HUES6 (cell line): ENCODE measurements at regions not wholly inside any gene's neighbourhood (a gene's known extent, or its start where the extent isn't known, plus 50 kb on each side); places are given as distances from the start of the nearest gene placed in this dataset.
"Not testable (repeated sequence)": the region's sequence is repeated elsewhere in the genome, so short reads cannot be mapped to it uniquely, and the experiment has no call there.

ENCODE experiments used
- H3K27ac ChIP-seq: 2 replicates; pipeline ENCODE4 v1.7.0; 2013; ENCODE audit warnings: low read depth, mild to moderate bottlenecking, low read length, inconsistent platforms
- H3K27me3 ChIP-seq: 2 replicates; pipeline ENCODE4 v1.6.1; 2013; ENCODE audit warnings: low read length; ENCODE audit not compliant: control insufficient read depth, insufficient read depth
- H3K36me3 ChIP-seq: 2 replicates; pipeline ENCODE4 v1.6.1; 2013; ENCODE audit warnings: low read length; ENCODE audit not compliant: control insufficient read depth, insufficient read depth
- H3K4me1 ChIP-seq: 2 replicates; pipeline ENCODE4 v1.6.1; 2013; ENCODE audit warnings: low read length; ENCODE audit not compliant: control insufficient read depth, insufficient read depth
- H3K4me3 ChIP-seq: 2 replicates; pipeline ENCODE4 v1.5.1; 2013; ENCODE audit warnings: low read depth, low read length
- H3K9ac ChIP-seq: one replicate; pipeline ENCODE4 v1.6.1; 2013; ENCODE audit warnings: mild to moderate bottlenecking, low read length
- H3K9me3 ChIP-seq: 2 replicates; pipeline ENCODE4 v1.6.1; 2013; ENCODE audit warnings: low read depth, low read length; ENCODE audit not compliant: control insufficient read depth, insufficient read depth

- H3K4me3 ChIP-seq: no peak overlapping the region
- H3K9ac ChIP-seq: no peak overlapping the region
- H3K36me3 ChIP-seq: no peaks in the 10 kb centered on the region
- peaks cover 18% of the 10 kb centered on the region for H3K9me3 ChIP-seq
- no peak overlapping the region for H3K27ac ChIP-seq
- H3K4me1 ChIP-seq: no peaks in the 10 kb centered on the region
- H3K27me3 ChIP-seq: no peaks in the 10 kb centered on the region; the same call in 1 of the 2 replicates
Measured at GRCh38 chr2:133855526-133855925, 287.3 kb upstream of the NCKAP5 start.

GRCh38 chr2:133856678-133857077 is 288.4 kb upstream of the NCKAP5 start:
- Histone ChIP-seq H3K9ac (no peak overlapping the region), H3K27me3 (no peaks in the 10 kb centered on the region; the same call in 1 of the 2 replicates), H3K4me3 (no peak overlapping the region), H3K36me3 (no peaks in the 10 kb centered on the region), H3K9me3 (peaks cover 15% of the 10 kb centered on the region), H3K4me1 (no peaks in the 10 kb centered on the region), H3K27ac (no peak overlapping the region)

DNA sequence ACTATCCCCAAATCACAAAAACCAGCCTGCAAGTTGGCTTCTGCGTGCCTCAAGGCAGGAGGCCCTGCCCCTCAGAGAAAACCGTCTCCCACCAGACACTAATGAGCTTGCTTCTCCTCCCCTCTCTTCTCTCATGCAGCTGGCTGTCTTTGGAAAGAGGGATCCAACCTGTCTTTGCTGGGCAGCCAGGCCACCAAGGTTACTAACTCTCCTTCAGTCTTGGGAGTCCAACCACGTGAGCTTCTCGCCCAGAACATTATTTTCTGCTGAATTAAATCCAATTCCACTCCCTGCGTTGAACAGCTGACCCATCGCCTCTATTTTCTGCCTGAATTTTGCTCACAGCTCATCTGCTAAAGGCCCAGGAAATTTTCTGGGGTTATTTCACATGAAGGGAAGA is 291.3 kb upstream of the NCKAP5 start:
- no peaks in the 10 kb centered on the region for H3K36me3 ChIP-seq
- no peak overlapping the region for H3K4me3 ChIP-seq
- H3K9ac ChIP-seq: no peak overlapping the region
- no peaks in the 10 kb centered on the region for H3K4me1 ChIP-seq
- H3K27ac ChIP-seq: no peak overlapping the region
- no peaks in the 10 kb centered on the region for H3K9me3 ChIP-seq
- H3K27me3 ChIP-seq: no peaks in the 10 kb centered on the region; the same call in 1 of the 2 replicates

GRCh38 chr2:133862400-133862977 is 294.2 kb upstream of the NCKAP5 start:
- no peaks in the 10 kb centered on the region for H3K9me3 ChIP-seq
- no peaks in the 10 kb centered on the region for H3K4me1 ChIP-seq
- no peaks in the 10 kb centered on the region; the same call in 1 of the 2 replicates for H3K27me3 ChIP-seq
- no peak overlapping the region for H3K4me3 ChIP-seq
- H3K27ac ChIP-seq: no peak overlapping the region
- no peaks in the 10 kb centered on the region for H3K36me3 ChIP-seq
- no peak overlapping the region for H3K9ac ChIP-seq

DNA sequence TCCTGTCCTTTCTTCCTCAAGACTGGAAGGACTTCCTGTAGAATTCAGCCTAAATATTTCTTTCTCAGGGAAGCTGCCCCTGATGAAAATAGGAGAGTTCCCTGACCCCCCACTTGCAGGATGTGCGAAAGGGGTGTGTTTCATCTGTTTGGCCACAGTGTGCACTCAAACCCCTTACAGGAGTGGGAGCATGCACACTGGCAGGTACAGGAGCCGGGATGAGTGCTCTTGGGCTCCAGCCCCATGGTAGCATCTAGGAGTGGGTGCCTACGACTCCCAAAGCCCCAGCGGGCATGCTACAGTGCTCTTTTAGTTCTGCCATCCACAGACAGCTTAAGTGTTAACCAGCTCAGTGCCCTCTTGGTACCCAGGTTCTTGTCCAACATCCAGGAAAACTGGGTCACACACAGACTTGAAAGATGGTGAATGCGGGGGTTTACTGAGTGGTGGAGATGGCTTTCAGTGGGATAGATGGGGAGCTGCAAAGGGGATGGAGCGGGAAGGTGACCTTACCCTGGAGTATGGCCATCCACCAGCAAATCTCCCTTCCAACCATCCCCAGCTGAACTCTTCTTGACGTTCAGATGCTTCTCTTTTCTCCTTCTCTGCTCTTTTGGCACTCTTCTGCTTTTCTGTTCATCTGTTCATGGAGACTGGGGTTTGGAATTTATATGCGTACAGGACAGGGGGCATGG is 295.0 kb upstream of the NCKAP5 start:
- H3K9ac ChIP-seq: no peak overlapping the region
- no peak overlapping the region for H3K27ac ChIP-seq
- no peaks in the 10 kb centered on the region for H3K4me1 ChIP-seq
- no peaks in the 10 kb centered on the region for H3K36me3 ChIP-seq
- H3K4me3 ChIP-seq: no peak overlapping the region
- H3K27me3 ChIP-seq: no peaks in the 10 kb centered on the region; the same call in 1 of the 2 replicates
- no peaks in the 10 kb centered on the region for H3K9me3 ChIP-seq

DNA sequence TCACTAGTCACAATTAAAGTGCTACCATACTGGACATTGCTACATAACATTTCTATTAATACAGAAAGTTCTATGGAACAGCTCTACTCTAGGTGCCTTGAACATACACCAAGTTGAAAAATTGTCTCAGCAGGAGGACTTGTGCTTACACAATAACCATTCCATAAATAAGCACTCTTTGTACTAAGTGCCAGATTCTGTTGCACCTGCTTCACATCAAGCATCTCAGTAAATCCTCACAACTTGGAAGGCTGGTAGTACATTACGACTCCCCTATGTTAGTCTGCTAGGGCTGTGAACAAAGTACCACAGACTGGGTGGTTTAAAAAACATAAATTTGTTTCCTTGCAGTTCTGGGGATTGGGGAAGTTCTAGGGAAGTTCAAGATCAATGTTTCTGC is 296.9 kb upstream of the NCKAP5 start:
- Histone ChIP-seq H3K27ac (no peak overlapping the region), H3K4me3 (no peak overlapping the region), H3K4me1 (no peaks in the 10 kb centered on the region), H3K27me3 (no peaks in the 10 kb centered on the region), H3K9ac (no peak overlapping the region), H3K9me3 (no peaks in the 10 kb centered on the region), H3K36me3 (no peaks in the 10 kb centered on the region)

DNA sequence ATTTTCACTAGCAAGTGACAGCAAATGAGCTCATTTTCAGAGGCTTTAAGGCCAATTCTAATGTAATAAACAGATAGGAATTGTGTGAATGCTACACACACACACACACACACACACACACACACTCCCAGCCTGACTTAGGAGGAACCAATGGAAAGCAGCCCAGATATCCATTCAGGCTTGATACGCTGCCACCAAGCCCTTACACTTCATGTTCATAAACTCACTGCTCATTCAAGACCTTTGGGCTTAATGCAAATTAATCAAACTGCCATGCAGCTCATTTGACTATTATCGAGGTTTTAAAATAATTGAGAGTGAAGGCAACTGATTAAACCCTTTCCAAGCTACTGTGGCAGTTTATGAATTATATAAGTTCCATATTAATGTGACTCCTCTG is 298.9 kb upstream of the NCKAP5 start:
- H3K36me3 ChIP-seq: no peaks in the 10 kb centered on the region
- no peaks in the 10 kb centered on the region for H3K4me1 ChIP-seq
- no peaks in the 10 kb centered on the region for H3K9me3 ChIP-seq
- H3K27ac ChIP-seq: no peak overlapping the region
- H3K4me3 ChIP-seq: no peak overlapping the region
- H3K27me3 ChIP-seq: no peaks in the 10 kb centered on the region
- H3K9ac ChIP-seq: no peak overlapping the region

DNA sequence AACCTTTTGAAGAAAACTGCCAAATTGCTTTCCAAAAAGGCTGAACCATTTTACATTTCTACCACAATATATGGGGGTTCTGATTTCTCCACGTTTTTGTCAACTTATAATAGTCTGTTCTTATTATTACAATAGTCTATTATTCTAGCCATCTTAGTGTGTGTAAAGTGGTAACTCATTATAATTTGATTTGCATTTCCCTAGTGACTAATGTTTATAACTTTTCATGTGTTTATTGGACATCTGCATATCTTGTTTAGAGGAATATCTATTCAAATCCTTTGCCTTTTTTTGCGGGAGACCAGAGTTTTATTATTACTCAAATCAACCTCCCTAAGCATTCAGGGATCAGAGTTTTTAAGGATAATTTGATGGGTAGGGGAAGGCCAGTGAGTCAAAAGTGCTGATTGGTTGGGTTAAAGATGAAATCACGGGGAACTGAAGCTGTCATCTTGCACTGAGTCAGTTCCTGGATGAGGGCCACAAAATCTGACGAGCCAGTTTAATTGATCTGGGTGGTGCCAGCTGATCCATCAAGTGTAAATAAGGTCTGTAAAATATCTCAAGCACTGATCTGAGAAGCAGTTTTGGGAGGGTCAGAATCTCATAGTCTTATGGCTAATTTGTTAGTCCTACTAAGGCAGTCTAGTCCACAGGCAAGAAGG is 303.4 kb upstream of the NCKAP5 start:
- H3K27me3 ChIP-seq: no peaks in the 10 kb centered on the region
- H3K4me3 ChIP-seq: no peak overlapping the region
- no peaks in the 10 kb centered on the region for H3K36me3 ChIP-seq
- H3K9ac ChIP-seq: no peak overlapping the region
- no peak overlapping the region for H3K27ac ChIP-seq
- H3K9me3 ChIP-seq: no peaks in the 10 kb centered on the region
- no peaks in the 10 kb centered on the region for H3K4me1 ChIP-seq

DNA sequence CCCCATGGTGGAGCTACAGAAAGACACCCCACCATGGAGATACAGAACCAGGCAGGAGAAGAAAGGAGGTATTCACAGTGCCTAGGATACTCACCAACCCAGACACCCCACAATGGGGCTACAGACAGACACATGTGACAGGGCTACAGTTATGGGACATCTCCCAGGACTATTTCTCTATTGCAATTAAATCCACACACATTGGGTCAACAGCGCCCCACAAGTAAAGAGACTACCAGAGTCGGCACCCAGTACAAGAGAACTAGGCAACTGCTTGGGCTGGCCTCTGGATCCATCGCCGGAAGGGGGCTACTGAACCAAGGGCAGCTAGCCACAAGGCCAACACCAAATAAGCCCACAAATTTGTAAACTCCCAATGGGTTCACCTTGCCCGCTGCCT is 310.1 kb upstream of the NCKAP5 start:
- Histone ChIP-seq H3K9ac (no peak overlapping the region), H3K4me1 (no peaks in the 10 kb centered on the region), H3K9me3 (no peaks in the 10 kb centered on the region), H3K27ac (no peak overlapping the region), H3K27me3 (no peaks in the 10 kb centered on the region), H3K4me3 (no peak overlapping the region), H3K36me3 (no peaks in the 10 kb centered on the region)

GRCh38 chr2:133879703-133880102 is 311.4 kb upstream of the NCKAP5 start:
- Histone ChIP-seq H3K9ac (no peak overlapping the region), H3K27ac (no peak overlapping the region), H3K36me3 (no peaks in the 10 kb centered on the region), H3K4me1 (no peaks in the 10 kb centered on the region), H3K9me3 (no peaks in the 10 kb centered on the region), H3K27me3 (no peaks in the 10 kb centered on the region), H3K4me3 (no peak overlapping the region)

- not testable (repeated sequence) for H3K27me3 ChIP-seq, H3K36me3 ChIP-seq, H3K9ac ChIP-seq, H3K9me3 ChIP-seq, H3K27ac ChIP-seq, H3K4me1 ChIP-seq, H3K4me3 ChIP-seq
Measured at GRCh38 chr2:133882159-133882558, 313.9 kb upstream of the NCKAP5 start.
